SK-N-SH treated with all-trans-retinoic acid at 6 μM for 48 hours (cell line): ENCODE measurements at regions not wholly inside any gene's neighbourhood (a gene's known extent, or its start where the extent isn't known, plus 50 kb on each side); places are given as distances from the start of the nearest gene placed in this dataset.

Source experiments
- ARNTL ChIP-seq: fragments of 450-650 bp; formaldehyde crosslinking; IDR thresholded peaks from 2 replicates; pipeline ENCODE4 v1.5.0; 2020; ENCODE audit warnings: low read depth, mild to moderate bottlenecking, moderate library complexity, borderline replicate concordance
- ESRRG ChIP-seq: fragments of 250-450 bp; sonication (Bioruptor Pico); IDR thresholded peaks from 2 replicates; pipeline ENCODE4 v1.6.1; 2021; ENCODE audit warnings: mild to moderate bottlenecking
- OSR1 ChIP-seq: fragments of 250-450 bp; sonication (Bioruptor Pico); IDR thresholded peaks from 2 replicates; pipeline ENCODE4 v1.8.0; 2022; ENCODE audit warnings: moderate library complexity, mild to moderate bottlenecking, inconsistent platforms
- RARB ChIP-seq: fragments of 250-450 bp; sonication (Bioruptor Pico); IDR thresholded peaks from 2 replicates; pipeline ENCODE4 v1.8.0; 2021; ENCODE audit warnings: mild to moderate bottlenecking, moderate library complexity
- TCF4 ChIP-seq: fragments of 250-450 bp; sonication (Bioruptor Pico); IDR thresholded peaks from 2 replicates; pipeline ENCODE4 v1.8.0; 2021; ENCODE audit warnings: mild to moderate bottlenecking, moderate library complexity, borderline replicate concordance
- ZFP3 ChIP-seq: fragments of 250-450 bp; sonication (Bioruptor Pico); IDR thresholded peaks from 2 replicates; pipeline ENCODE4 v1.5.0; 2020; ENCODE audit warnings: mild to moderate bottlenecking, moderate library complexity
- ZNF70 ChIP-seq: fragments of 450-650 bp; formaldehyde crosslinking; IDR thresholded peaks from 2 replicates; pipeline ENCODE4 v1.5.0; 2020; ENCODE audit warnings: mild to moderate bottlenecking, moderate library complexity
- TF ChIP-seq, protein P1 (sequence below): fragments of 250-450 bp; sonication (Bioruptor Pico); IDR thresholded peaks from 2 replicates; pipeline ENCODE4 v1.5.1; 2021; ENCODE audit warnings: mild to moderate bottlenecking, moderate library complexity
- TF ChIP-seq, protein P2 (sequence below): fragments of 250-450 bp; sonication (Bioruptor Pico); IDR thresholded peaks from 2 replicates; pipeline ENCODE4 v1.8.0; 2021; ENCODE audit warnings: low read depth, mild to moderate bottlenecking, moderate library complexity, borderline replicate concordance
- TF ChIP-seq, protein P3 (sequence below): fragments of 250-450 bp; sonication (Bioruptor Pico); IDR thresholded peaks from 2 replicates; pipeline ENCODE4 v1.8.0; 2020; ENCODE audit warnings: mild to moderate bottlenecking, moderate library complexity, borderline replicate concordance

DNA sequence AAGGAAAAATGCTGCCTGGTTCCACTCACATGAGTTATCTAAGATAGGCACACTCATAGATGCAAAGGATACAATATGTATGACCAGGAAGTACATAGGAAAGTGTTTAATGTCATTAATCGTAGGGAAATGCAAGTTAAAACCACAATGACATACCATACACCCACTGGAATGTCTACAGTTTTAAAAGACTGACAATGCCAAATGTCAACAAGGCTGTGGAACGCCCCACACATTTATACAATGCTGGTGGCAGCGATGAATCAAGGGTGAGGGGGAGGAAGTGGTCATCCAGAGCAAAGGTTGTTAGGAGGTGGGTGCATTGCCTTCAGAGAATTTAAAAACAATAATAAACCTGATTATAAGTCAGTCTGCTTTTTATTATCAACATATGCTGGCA lies 437.8 kb downstream of the ARHGEF28 start:
- TF ChIP-seq ZFP3 (CRISPR knock-in tag), result no peak
- TF ChIP-seq, protein P1, sequence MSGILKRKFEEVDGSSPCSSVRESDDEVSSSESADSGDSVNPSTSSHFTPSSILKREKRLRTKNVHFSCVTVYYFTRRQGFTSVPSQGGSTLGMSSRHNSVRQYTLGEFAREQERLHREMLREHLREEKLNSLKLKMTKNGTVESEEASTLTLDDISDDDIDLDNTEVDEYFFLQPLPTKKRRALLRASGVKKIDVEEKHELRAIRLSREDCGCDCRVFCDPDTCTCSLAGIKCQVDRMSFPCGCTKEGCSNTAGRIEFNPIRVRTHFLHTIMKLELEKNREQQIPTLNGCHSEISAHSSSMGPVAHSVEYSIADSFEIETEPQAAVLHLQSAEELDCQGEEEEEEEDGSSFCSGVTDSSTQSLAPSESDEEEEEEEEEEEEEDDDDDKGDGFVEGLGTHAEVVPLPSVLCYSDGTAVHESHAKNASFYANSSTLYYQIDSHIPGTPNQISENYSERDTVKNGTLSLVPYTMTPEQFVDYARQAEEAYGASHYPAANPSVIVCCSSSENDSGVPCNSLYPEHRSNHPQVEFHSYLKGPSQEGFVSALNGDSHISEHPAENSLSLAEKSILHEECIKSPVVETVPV, result no peak
- no peak for TF ChIP-seq TCF4 (CRISPR knock-in tag)
- TF ChIP-seq ESRRG (CRISPR knock-in tag), result no peak
- TF ChIP-seq OSR1, result no peak
- TF ChIP-seq, protein P2, sequence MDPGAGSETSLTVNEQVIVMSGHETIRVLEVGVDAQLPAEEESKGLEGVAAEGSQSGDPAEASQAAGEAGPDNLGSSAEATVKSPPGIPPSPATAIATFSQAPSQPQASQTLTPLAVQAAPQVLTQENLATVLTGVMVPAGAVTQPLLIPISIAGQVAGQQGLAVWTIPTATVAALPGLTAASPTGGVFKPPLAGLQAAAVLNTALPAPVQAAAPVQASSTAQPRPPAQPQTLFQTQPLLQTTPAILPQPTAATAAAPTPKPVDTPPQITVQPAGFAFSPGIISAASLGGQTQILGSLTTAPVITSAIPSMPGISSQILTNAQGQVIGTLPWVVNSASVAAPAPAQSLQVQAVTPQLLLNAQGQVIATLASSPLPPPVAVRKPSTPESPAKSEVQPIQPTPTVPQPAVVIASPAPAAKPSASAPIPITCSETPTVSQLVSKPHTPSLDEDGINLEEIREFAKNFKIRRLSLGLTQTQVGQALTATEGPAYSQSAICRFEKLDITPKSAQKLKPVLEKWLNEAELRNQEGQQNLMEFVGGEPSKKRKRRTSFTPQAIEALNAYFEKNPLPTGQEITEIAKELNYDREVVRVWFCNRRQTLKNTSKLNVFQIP (CRISPR knock-in tag), result no peak
- TF ChIP-seq, protein P3, sequence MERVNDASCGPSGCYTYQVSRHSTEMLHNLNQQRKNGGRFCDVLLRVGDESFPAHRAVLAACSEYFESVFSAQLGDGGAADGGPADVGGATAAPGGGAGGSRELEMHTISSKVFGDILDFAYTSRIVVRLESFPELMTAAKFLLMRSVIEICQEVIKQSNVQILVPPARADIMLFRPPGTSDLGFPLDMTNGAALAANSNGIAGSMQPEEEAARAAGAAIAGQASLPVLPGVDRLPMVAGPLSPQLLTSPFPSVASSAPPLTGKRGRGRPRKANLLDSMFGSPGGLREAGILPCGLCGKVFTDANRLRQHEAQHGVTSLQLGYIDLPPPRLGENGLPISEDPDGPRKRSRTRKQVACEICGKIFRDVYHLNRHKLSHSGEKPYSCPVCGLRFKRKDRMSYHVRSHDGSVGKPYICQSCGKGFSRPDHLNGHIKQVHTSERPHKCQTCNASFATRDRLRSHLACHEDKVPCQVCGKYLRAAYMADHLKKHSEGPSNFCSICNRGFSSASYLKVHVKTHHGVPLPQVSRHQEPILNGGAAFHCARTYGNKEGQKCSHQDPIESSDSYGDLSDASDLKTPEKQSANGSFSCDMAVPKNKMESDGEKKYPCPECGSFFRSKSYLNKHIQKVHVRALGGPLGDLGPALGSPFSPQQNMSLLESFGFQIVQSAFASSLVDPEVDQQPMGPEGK (CRISPR knock-in tag), result no peak
- TF ChIP-seq RARB (CRISPR knock-in tag), result no peak
- no peak for TF ChIP-seq ZNF70 (CRISPR knock-in tag)
- no peak for TF ChIP-seq ARNTL (CRISPR knock-in tag)
